Smooth muscle cell (in vitro differentiated cells): ENCODE measurements at regions not wholly inside any gene's neighbourhood (a gene's known extent, or its start where the extent isn't known, plus 50 kb on each side); places are given as distances from the start of the nearest gene placed in this dataset.

Experiments
- DNase-seq: peaks from one replicate; lab custom pipeline; 2025; ENCODE audit not compliant: unreplicated experiment; lab: John Stamatoyannopoulos, UW
- H2AFZ ChIP-seq: fragments of 200-600 bp; sonication (generic); 2 replicates; pipeline ENCODE4 v1.6.0; 2016; ENCODE audit warnings: antibody characterized with exemption, low read depth, mild to moderate bottlenecking
- H3F3A ChIP-seq: fragments of 200-600 bp; sonication (generic); 2 replicates; pipeline ENCODE4 v1.6.0; 2017; ENCODE audit warnings: antibody characterized with exemption, low read depth
- H3K27ac ChIP-seq: fragments of 200-600 bp; sonication (generic); 2 replicates; pipeline ENCODE4 v1.5.1; 2016; ENCODE audit warnings: low read depth, mild to moderate bottlenecking
- H3K27me3 ChIP-seq: fragments of 200-600 bp; sonication (generic); 2 replicates; pipeline ENCODE4 v1.6.1; 2016; ENCODE audit warnings: low read depth, mild to moderate bottlenecking
- H3K36me3 ChIP-seq: fragments of 200-600 bp; sonication (generic); 2 replicates; pipeline ENCODE4 v1.5.1; 2016; ENCODE audit warnings: low read depth
- H3K4me1 ChIP-seq: fragments of 200-600 bp; sonication (generic); 2 replicates; pipeline ENCODE4 v1.5.1; 2016; ENCODE audit warnings: low read depth
- H3K4me2 ChIP-seq: fragments of 200-600 bp; sonication (generic); 2 replicates; pipeline ENCODE4 v1.6.0; 2016; ENCODE audit warnings: mild to moderate bottlenecking
- H3K4me3 ChIP-seq: fragments of 200-600 bp; sonication (generic); 2 replicates; pipeline ENCODE4 v1.5.1; 2016; ENCODE audit warnings: mild to moderate bottlenecking
- H3K79me2 ChIP-seq: fragments of 200-600 bp; sonication (generic); 2 replicates; pipeline ENCODE4 v1.6.0; 2016; ENCODE audit warnings: low read depth, mild to moderate bottlenecking
- H3K9ac ChIP-seq: fragments of 200-600 bp; sonication (generic); 2 replicates; pipeline ENCODE4 v1.6.0; 2016; ENCODE audit warnings: low read depth
- H3K9me3 ChIP-seq: fragments of 200-600 bp; sonication (generic); replicated peaks from 2 replicates; pipeline ENCODE4 v1.5.1; 2016; ENCODE audit warnings: low read depth
- H4K20me1 ChIP-seq: fragments of 200-600 bp; sonication (generic); 2 replicates; pipeline ENCODE4 v1.6.0; 2016; ENCODE audit warnings: low read depth
- WGBS: methylation state at CpG from one replicate; pipeline ENCODE4 v1.1.7; 2016; ENCODE audit warnings: low lambda C conversion rate; 5-methylcytosine and 5-hydroxymethylcytosine counted together
- TF ChIP-seq, protein P1 (sequence below): fragments of 200-600 bp; sonication (generic); IDR thresholded peaks from 2 replicates; pipeline ENCODE4 v1.5.1; 2017; ENCODE audit warnings: borderline replicate concordance, mild to moderate bottlenecking, antibody characterized with exemption; ENCODE audit not compliant: insufficient read depth, poor library complexity, severe bottlenecking

GRCh38 chr4:17301266-17301665 lies 210.6 kb downstream of the QDPR start:
- no peaks in the 10 kb centered on the region for H3F3A ChIP-seq
- H3K4me2 ChIP-seq: no peak overlapping the region
- no peaks in the 10 kb centered on the region for H4K20me1 ChIP-seq
- no peak for DNase-seq
- 93% methylated on average over 1 of the region's 1 CpG for WGBS
- H3K4me1 ChIP-seq: no peaks in the 10 kb centered on the region
- H3K9ac ChIP-seq: no peak overlapping the region
- H2AFZ ChIP-seq: no peak overlapping the region
- H3K27ac ChIP-seq: no peak overlapping the region
- no peaks in the 10 kb centered on the region for H3K9me3 ChIP-seq
- no peaks in the 10 kb centered on the region for H3K27me3 ChIP-seq
- no peaks in the 10 kb centered on the region for H3K36me3 ChIP-seq
- H3K79me2 ChIP-seq: no peaks in the 10 kb centered on the region
- TF ChIP-seq, protein P1, sequence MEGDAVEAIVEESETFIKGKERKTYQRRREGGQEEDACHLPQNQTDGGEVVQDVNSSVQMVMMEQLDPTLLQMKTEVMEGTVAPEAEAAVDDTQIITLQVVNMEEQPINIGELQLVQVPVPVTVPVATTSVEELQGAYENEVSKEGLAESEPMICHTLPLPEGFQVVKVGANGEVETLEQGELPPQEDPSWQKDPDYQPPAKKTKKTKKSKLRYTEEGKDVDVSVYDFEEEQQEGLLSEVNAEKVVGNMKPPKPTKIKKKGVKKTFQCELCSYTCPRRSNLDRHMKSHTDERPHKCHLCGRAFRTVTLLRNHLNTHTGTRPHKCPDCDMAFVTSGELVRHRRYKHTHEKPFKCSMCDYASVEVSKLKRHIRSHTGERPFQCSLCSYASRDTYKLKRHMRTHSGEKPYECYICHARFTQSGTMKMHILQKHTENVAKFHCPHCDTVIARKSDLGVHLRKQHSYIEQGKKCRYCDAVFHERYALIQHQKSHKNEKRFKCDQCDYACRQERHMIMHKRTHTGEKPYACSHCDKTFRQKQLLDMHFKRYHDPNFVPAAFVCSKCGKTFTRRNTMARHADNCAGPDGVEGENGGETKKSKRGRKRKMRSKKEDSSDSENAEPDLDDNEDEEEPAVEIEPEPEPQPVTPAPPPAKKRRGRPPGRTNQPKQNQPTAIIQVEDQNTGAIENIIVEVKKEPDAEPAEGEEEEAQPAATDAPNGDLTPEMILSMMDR: no peak
- no peak overlapping the region for H3K4me3 ChIP-seq

DNA sequence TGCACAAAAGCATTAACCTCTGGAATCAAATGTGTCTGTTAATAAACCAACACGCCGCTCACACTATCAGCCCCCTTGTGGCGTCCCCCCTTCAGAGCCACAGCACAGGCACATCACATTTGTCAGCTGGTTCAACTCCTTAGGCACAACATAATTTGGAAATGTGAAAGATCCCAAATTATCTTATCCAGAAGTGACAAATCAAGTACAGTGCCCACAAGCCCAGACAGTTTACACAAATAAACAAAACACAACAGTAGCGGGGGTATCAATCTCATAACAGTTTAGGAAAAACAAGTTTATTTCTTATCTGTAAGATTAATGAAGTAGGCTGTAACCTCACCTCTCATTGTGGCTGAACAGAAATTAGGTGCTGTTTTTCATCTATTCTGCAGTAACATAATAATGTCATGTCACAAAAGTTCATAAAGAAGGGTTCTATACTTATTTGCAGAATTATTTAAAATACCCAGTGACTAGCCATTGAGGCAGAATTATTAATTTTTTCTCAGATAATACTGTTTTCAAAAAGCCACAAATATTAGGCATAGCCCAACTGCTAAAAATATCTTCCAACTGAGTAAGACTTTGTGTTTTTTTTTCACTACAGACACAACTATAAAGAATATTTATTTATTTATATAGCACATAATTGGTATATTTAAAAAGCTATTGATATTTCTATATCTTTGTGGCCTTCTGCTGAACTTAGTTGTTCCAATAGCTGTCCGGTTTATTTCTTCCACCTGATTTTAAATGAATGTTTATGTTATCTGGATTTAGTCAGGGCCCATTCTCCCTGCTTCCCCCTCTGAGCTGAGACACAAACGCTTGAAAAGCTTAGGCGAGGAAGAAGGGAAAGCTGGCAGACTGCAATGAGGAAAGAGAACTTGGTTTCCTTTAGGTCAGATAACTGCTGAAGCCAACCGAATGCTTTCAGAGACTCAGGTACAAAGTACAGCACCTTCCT lies 214.7 kb downstream of the QDPR start:
- WGBS: 58% methylated on average over 8 of the region's 8 CpGs
- H4K20me1 ChIP-seq: no peaks in the 10 kb centered on the region
- H2AFZ ChIP-seq: peak overlapping the region; percentile 75
- DNase-seq: no peak
- peak overlapping the region; percentile 27 for H3K4me2 ChIP-seq
- H3K4me1 ChIP-seq: no peaks in the 10 kb centered on the region
- H3K4me3 ChIP-seq: no peak overlapping the region
- TF ChIP-seq, protein P1: no peak
- no peaks in the 10 kb centered on the region for H3K79me2 ChIP-seq
- no peaks in the 10 kb centered on the region for H3K9me3 ChIP-seq
- H3K36me3 ChIP-seq: no peaks in the 10 kb centered on the region
- no peak overlapping the region for H3K9ac ChIP-seq
- H3K27ac ChIP-seq: no peak overlapping the region
- H3F3A ChIP-seq: no peaks in the 10 kb centered on the region
- H3K27me3 ChIP-seq: no peaks in the 10 kb centered on the region

DNA sequence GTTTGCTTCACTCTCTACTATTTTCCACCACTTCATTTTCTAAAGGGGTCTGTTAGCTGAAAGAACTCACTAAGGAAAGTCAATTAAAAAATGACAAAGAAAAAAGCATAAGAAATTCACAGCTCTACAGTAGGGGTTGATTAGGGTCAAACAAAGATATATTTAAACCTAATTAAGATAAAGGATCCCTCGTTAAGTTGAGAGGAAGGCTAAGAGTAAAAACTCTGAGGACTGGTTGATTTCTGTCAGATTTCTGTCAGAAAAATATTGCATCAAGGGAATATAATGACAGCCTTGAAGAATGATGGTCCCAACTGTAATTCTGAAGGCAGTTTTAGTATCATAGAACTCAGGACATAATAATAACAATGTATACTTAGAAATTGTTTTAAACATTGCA lies 218.0 kb downstream of the QDPR start:
- H3K4me3 ChIP-seq: no peak overlapping the region
- no peak overlapping the region for H2AFZ ChIP-seq
- H3K79me2 ChIP-seq: no peaks in the 10 kb centered on the region
- no peaks in the 10 kb centered on the region for H3K9me3 ChIP-seq
- H3K36me3 ChIP-seq: no peaks in the 10 kb centered on the region
- H3K4me1 ChIP-seq: no peaks in the 10 kb centered on the region
- TF ChIP-seq, protein P1: no peak
- WGBS: 57% methylated on average over 1 of the region's 1 CpG
- DNase-seq: no peak
- no peaks in the 10 kb centered on the region for H4K20me1 ChIP-seq
- H3F3A ChIP-seq: no peaks in the 10 kb centered on the region
- no peak overlapping the region for H3K4me2 ChIP-seq
- no peaks in the 10 kb centered on the region for H3K27me3 ChIP-seq
- H3K9ac ChIP-seq: no peak overlapping the region
- no peak overlapping the region for H3K27ac ChIP-seq

DNA sequence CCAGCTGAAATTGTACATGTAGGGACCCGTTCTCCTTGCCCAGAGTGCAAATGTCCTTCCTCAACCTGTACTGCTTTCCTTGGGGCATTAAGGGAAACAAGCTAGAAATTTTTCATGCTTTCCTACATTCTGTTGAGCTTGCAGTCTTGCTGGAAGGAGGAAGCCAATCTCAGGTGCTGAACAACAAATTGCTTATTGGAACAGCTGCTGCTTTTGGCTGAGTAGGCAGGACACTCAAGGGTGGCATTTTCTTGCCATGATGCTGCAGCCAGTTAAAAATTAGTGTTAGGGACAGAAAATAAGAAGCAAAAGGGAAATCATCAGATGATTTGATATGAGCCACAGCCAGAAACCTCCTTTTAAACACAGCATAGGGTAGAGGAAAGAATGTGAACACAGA lies 223.7 kb downstream of the QDPR start:
- no peak for DNase-seq
- Histone ChIP-seq H3K4me3 (no peak overlapping the region), H3K9me3 (no peaks in the 10 kb centered on the region), H3K4me2 (no peak overlapping the region), H3K27me3 (no peaks in the 10 kb centered on the region), H2AFZ (no peak overlapping the region), H3K36me3 (no peaks in the 10 kb centered on the region), H3K4me1 (no peaks in the 10 kb centered on the region), H4K20me1 (no peaks in the 10 kb centered on the region), H3K27ac (no peak overlapping the region), H3F3A (no peaks in the 10 kb centered on the region), H3K79me2 (no peaks in the 10 kb centered on the region), H3K9ac (no peak overlapping the region)
- TF ChIP-seq, protein P1: no peak
- 96% methylated on average over 1 of the region's 1 CpG for WGBS
